CMK (cell line): ENCODE measurements at regions not wholly inside any gene's neighbourhood (a gene's known extent, or its start where the extent isn't known, plus 50 kb on each side); places are given as distances from the start of the nearest gene placed in this dataset.
"Not testable (repeated sequence)": the region's sequence is repeated elsewhere in the genome, so short reads cannot be mapped to it uniquely, and the experiment has no call there.

Source experiments
- DNase-seq: peaks from one replicate; pipeline ENCODE4 v3.0.0-alpha.2; 2010; ENCODE audit warnings: low read depth

GRCh38 chr7:69515495-69516212, 82.6 kb upstream of the AUTS2 start:
- no peak for DNase-seq

GRCh38 chr7:69516238-69516820, 81.9 kb upstream of the AUTS2 start:
- DNase-seq: no peak

GRCh38 chr7:69517985-69518704, 80.1 kb upstream of the AUTS2 start:
- no peak for DNase-seq

- DNase-seq: no peak
These were observed 79.6 kb upstream of the AUTS2 start for GRCh38 chr7:69518705-69519077.

GRCh38 chr7:69526570-69526969, 71.7 kb upstream of the AUTS2 start:
- no peak for DNase-seq

- DNase-seq: no peak
These were observed 70.6 kb upstream of the AUTS2 start for GRCh38 chr7:69527706-69528105.

GRCh38 chr7:69531050-69531449, 67.2 kb upstream of the AUTS2 start:
- DNase-seq: no peak

- no peak for DNase-seq
These were observed 63.7 kb upstream of the AUTS2 start for GRCh38 chr7:69534461-69535041.

GRCh38 chr7:69537691-69538090, 60.6 kb upstream of the AUTS2 start:
- DNase-seq: no peak

GRCh38 chr7:69539531-69539930, 58.7 kb upstream of the AUTS2 start:
- DNase-seq: no peak

GRCh38 chr7:69540287-69540686, 58.0 kb upstream of the AUTS2 start:
- DNase-seq: no peak

- DNase-seq: not testable (repeated sequence)
These were observed 56.4 kb upstream of the AUTS2 start for GRCh38 chr7:69541779-69542432.

- DNase-seq: no peak
These were observed 53.1 kb upstream of the AUTS2 start for GRCh38 chr7:69545175-69545574.
